Tibial nerve (tissue), 4 donors: ENCODE measurements at regions not wholly inside any gene's neighbourhood (a gene's known extent, or its start where the extent isn't known, plus 50 kb on each side); places are given as distances from the start of the nearest gene placed in this dataset.

Experiments
- CTCF ChIP-seq, 5 experiments: fragments of 200-600 bp in 3 of 5; fragments of 450-650 bp in 2 of 5; sonication (generic) in 3 of 5; IDR thresholded peaks; one replicate each; pipeline ENCODE4 v1.5.1; 2016 to 2019; ENCODE audit warnings: antibody characterized with exemption in 5 of 5, mild to moderate bottlenecking in 3 of 5, moderate library complexity in 2 of 5
- EP300 ChIP-seq, 2 donors: sonication (generic); formaldehyde crosslinking; IDR thresholded peaks; one replicate each; pipeline ENCODE4 v1.6.1; 2017; ENCODE audit warnings: antibody characterized with exemption in 2 of 2, mild to moderate bottlenecking in 1 of 2
- POLR2A ChIP-seq, 2 donors: fragments of 450-650 bp; IDR thresholded peaks; one replicate each; pipeline ENCODE4 v1.6.1; 2017; ENCODE audit warnings: antibody characterized with exemption in 2 of 2, mild to moderate bottlenecking in 2 of 2, moderate library complexity in 2 of 2

GRCh38 chr15:95664450-95664849 is 666.0 kb upstream of the NR2F2 start:
- TF ChIP-seq CTCF (IDR thresholded peaks at IDR 0.05) (no peak), EP300 (IDR thresholded peaks at IDR 0.05) (peak in 1 of 2 donors; percentile 24), POLR2A (IDR thresholded peaks at IDR 0.05) (no peak)
